Natural killer cell (primary cell): ENCODE measurements at regions not wholly inside any gene's neighbourhood (a gene's known extent, or its start where the extent isn't known, plus 50 kb on each side); places are given as distances from the start of the nearest gene placed in this dataset.
"Not testable (repeated sequence)": the region's sequence is repeated elsewhere in the genome, so short reads cannot be mapped to it uniquely, and the experiment has no call there.

Source experiments
- ATAC-seq, 3 donors: fragments of 150-1000 bp in 2 of 3; fragments of 200-7000 bp in 1 of 3; cut with Tn5 transposase; 1 replicate in 1 of 3; 2 replicates in 2 of 3; pipeline ENCODE4 v1.10.0; 2021; ENCODE audit warnings: mild to moderate bottlenecking in 2 of 3, moderate library complexity in 2 of 3
- DNase-seq, 2 donors: peaks; one replicate each; pipeline versions ENCODE4 v3.0.0 to v3.0.0-alpha.2; 2013 to 2021; ENCODE audit warnings: mixed read lengths in 1 of 2
- H3K27ac ChIP-seq: one replicate; pipeline ENCODE4 v1.5.1; 2013; ENCODE audit warnings: mild to moderate bottlenecking, low read length
- H3K27me3 ChIP-seq: one replicate; pipeline ENCODE4 v1.6.1; 2013; ENCODE audit warnings: low read length; ENCODE audit not compliant: control insufficient read depth, insufficient read depth
- H3K36me3 ChIP-seq: one replicate; pipeline ENCODE4 v1.6.1; 2013; ENCODE audit warnings: low read length; ENCODE audit not compliant: control insufficient read depth, insufficient read depth
- H3K4me1 ChIP-seq: one replicate; pipeline ENCODE4 v1.6.1; 2013; ENCODE audit warnings: low read length; ENCODE audit not compliant: control insufficient read depth, insufficient read depth
- H3K4me3 ChIP-seq: one replicate; pipeline ENCODE4 v1.5.1; 2013; ENCODE audit warnings: low read length
- H3K9me3 ChIP-seq: one replicate; pipeline ENCODE4 v1.6.1; 2013; ENCODE audit warnings: low read length; ENCODE audit not compliant: control insufficient read depth, insufficient read depth
- H3K27ac Mint-ChIP-seq, 2 donors: one replicate each; pipeline ENCODE4 v1.8.0; 2022; ENCODE audit warnings: mild to moderate bottlenecking in 2 of 2, mixed read lengths in 2 of 2, moderate library complexity in 1 of 2
- H3K27me3 Mint-ChIP-seq, 2 donors: one replicate each; pipeline ENCODE4 v1.8.0; 2022; ENCODE audit warnings: low read depth in 2 of 2, mixed read lengths in 2 of 2
- H3K36me3 Mint-ChIP-seq: one replicate; pipeline ENCODE4 v1.8.0; 2022; ENCODE audit warnings: mixed read lengths
- H3K4me1 Mint-ChIP-seq, 2 donors: one replicate each; pipeline ENCODE4 v1.8.0; 2022; ENCODE audit warnings: mixed read lengths in 2 of 2
- H3K4me3 Mint-ChIP-seq: one replicate; pipeline ENCODE4 v1.8.0; 2022; ENCODE audit warnings: mild to moderate bottlenecking, moderate library complexity, mixed read lengths
- H3K9me3 Mint-ChIP-seq, 2 donors: one replicate each; pipeline ENCODE4 v1.8.0; 2022; ENCODE audit warnings: mixed read lengths in 2 of 2
- CTCF ChIP-seq: fragments of 200-600 bp; IDR thresholded peaks from one replicate; pipeline ENCODE4 v1.8.0; 2022; ENCODE audit warnings: antibody characterized with exemption
- WGBS: methylation state at CpG from one replicate; pipeline ENCODE4 v1.1.7; 2013; ENCODE audit warnings: missing lambda C conversion rate; ENCODE audit not compliant: insufficient coverage; 5-methylcytosine and 5-hydroxymethylcytosine counted together
- intact Hi-C: fragments of 100-400 bp; cut with micrococcal nuclease; formaldehyde crosslinking; loops from one replicate; pipeline ENCODE4 v1.14.2; 2022

- Histone ChIP-seq H3K4me1 (peaks cover 5% of the 10 kb centered on the region), H3K9me3 (no peaks in the 10 kb centered on the region), H3K27ac (no peak overlapping the region), H3K36me3 (no peaks in the 10 kb centered on the region), H3K4me3 (no peak overlapping the region), H3K27me3 (no peaks in the 10 kb centered on the region)
- DNase-seq (no peak), ATAC-seq (no peak)
- H3K4me3 Mint-ChIP-seq: no peak overlapping the region
- H3K36me3 Mint-ChIP-seq: peaks cover 13% of the 10 kb centered on the region
- no peak for TF ChIP-seq CTCF
- H3K4me1 Mint-ChIP-seq: no peaks in the 10 kb centered on the region
- peaks cover 13 to 18% of the 10 kb centered on the region in 2 donors for H3K9me3 Mint-ChIP-seq
- intact Hi-C loops: no loop called here
- no peak overlapping the region for H3K27ac Mint-ChIP-seq
- no peaks in the 10 kb centered on the region for H3K27me3 Mint-ChIP-seq
Measured at GRCh38 chr3:81186412-81186811, 575.0 kb downstream of the GBE1 start.

- H3K4me1 Mint-ChIP-seq, intact Hi-C loops, H3K27me3 Mint-ChIP-seq, H3K4me3 Mint-ChIP-seq, H3K27ac ChIP-seq, ATAC-seq, H3K4me3 ChIP-seq, DNase-seq, H3K4me1 ChIP-seq, H3K27ac Mint-ChIP-seq, H3K36me3 ChIP-seq, H3K9me3 ChIP-seq, H3K27me3 ChIP-seq: not testable (repeated sequence)
- 49% methylated on average over 12 of the region's 12 CpGs for WGBS
- Mint-ChIP-seq H3K36me3 (peaks cover 13% of the 10 kb centered on the region), H3K9me3 (peaks cover 7 to 11% of the 10 kb centered on the region in 2 donors)
Measured at GRCh38 chr3:81182086-81182875, 579.2 kb downstream of the GBE1 start.

- no peaks in the 10 kb centered on the region for H3K27me3 ChIP-seq
- no peak for TF ChIP-seq CTCF
- Mint-ChIP-seq H3K4me3 (no peak overlapping the region), H3K4me1 (no peaks in the 10 kb centered on the region), H3K36me3 (no peaks in the 10 kb centered on the region), H3K27ac (no peak overlapping the region), H3K9me3 (peaks cover 4 to 6% of the 10 kb centered on the region in 2 donors), H3K27me3 (no peaks in the 10 kb centered on the region)
- ATAC-seq: no peak
- H3K9me3 ChIP-seq: peaks cover 5% of the 10 kb centered on the region
- intact Hi-C loops: no loop called here
- no peak overlapping the region for H3K4me3 ChIP-seq
- H3K27ac ChIP-seq: no peak overlapping the region
- no peak for DNase-seq
- no peaks in the 10 kb centered on the region for H3K4me1 ChIP-seq
- no peaks in the 10 kb centered on the region for H3K36me3 ChIP-seq
- 31% methylated on average over 3 of the region's 4 CpGs for WGBS
Measured at GRCh38 chr3:81173514-81173913, 587.9 kb downstream of the GBE1 start.

GRCh38 chr3:81170298-81170697 is 591.1 kb downstream of the GBE1 start:
- Histone ChIP-seq H3K27ac (no peak overlapping the region), H3K27me3 (no peaks in the 10 kb centered on the region), H3K4me1 (no peaks in the 10 kb centered on the region), H3K9me3 (peaks cover 5% of the 10 kb centered on the region), H3K4me3 (no peak overlapping the region), H3K36me3 (no peaks in the 10 kb centered on the region)
- H3K4me3 Mint-ChIP-seq: no peak overlapping the region
- no peak for DNase-seq
- no peak overlapping the region for H3K27ac Mint-ChIP-seq
- ATAC-seq: no peak
- TF ChIP-seq CTCF: no peak
- H3K9me3 Mint-ChIP-seq: peaks cover 13 to 14% of the 10 kb centered on the region in 2 donors
- H3K4me1 Mint-ChIP-seq: no peaks in the 10 kb centered on the region
- no peaks in the 10 kb centered on the region for H3K36me3 Mint-ChIP-seq
- intact Hi-C loops: no loop called here
- H3K27me3 Mint-ChIP-seq: no peaks in the 10 kb centered on the region
